HG03520 (cell line): ENCODE measurements at regions not wholly inside any gene's neighbourhood (a gene's known extent, or its start where the extent isn't known, plus 50 kb on each side); places are given as distances from the start of the nearest gene placed in this dataset.

Experiments used
- ATAC-seq: cut with Tn5 transposase; IDR thresholded peaks from one replicate; pipeline ENCODE4 v1.9.1; 2021; ENCODE audit warnings: mild to moderate bottlenecking, moderate library complexity; ENCODE audit not compliant: unreplicated experiment

DNA sequence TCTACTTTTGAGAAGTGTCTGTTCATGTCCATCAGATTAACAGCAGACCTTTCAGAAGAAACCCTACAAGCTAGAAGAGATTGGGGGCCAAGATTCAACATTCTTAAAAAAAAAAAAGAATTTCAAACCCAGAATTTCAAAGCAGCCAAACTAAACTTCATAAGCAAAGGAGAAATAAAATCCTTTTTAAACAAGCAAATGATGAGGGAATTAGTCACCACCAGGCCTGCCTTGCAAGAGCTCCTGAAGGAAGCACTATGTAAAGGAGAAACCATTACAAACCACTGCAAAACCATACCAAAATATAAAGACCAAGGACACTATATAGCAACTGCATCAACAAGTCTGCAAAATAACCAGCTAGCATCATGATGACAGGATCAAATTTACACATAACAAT is 124.6 kb upstream of the PDE4D start:
- ATAC-seq: no peak

- ATAC-seq: no peak
Measured at GRCh38 chr5:60014331-60014730, 120.8 kb upstream of the PDE4D start.

DNA sequence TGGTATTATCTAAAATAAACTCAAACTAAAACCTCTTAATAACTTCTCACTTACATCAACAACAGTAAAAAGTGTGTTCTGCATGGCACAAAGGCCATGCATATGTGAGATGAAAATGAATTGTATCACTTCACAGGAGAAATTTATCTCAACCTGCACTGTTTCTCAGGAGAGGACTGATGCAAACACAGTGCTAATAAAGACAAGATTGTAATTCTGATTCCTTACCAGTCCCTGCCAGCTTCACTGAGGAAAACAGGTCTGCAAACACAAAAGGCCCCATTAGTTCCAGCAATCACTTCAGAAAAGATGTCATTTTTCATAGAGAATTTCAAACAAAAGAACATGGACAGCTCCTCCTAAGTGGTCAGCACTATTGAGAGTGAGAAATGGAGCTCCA is 117.3 kb upstream of the PDE4D start:
- no peak for ATAC-seq

DNA sequence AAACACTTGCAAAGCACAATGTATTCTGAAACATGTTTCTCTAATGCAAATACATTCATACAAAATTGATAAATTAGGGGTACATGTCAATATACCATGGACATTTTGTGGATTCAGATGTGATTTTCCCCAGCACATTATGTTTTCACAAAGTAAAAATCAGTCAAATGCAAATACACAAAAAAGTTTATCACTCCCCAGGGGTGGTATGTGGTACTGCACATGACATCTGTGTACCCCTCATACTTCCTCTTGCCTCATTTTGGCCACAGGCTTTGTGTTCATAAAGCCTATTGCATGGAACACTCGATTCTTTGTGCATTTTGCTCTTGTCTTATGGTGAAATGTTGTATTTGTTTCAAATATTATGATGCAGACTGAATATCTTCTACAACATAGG is 116.8 kb upstream of the PDE4D start:
- no peak for ATAC-seq

DNA sequence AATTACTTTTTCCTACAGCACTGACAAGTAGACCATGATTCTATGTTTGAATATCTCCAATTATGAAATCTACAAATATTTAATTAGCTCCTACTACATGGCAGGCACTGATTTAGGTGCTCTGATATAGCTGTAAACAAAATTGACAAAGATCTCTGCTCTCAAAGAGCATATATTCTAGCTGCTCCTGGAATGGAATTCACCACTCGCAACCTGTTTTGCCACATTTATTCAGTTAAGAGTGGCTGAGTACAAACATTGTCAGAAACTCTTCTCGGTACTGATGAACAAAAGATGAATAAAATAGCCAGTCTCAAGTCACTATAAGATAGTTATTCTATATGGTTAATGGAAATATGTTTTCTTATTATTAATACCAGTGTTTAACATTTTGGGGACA is 114.2 kb upstream of the PDE4D start:
- ATAC-seq: no peak

GRCh38 chr5:59999056-59999455 is 105.5 kb upstream of the PDE4D start:
- ATAC-seq: no peak

GRCh38 chr5:59992206-59992605 is 98.7 kb upstream of the PDE4D start:
- no peak for ATAC-seq

GRCh38 chr5:59988396-59988795 is 94.9 kb upstream of the PDE4D start:
- ATAC-seq: no peak

GRCh38 chr5:59976342-59976741 is 82.8 kb upstream of the PDE4D start:
- ATAC-seq: no peak

- ATAC-seq: no peak
Measured at GRCh38 chr5:59972043-59972442, 78.5 kb upstream of the PDE4D start.

DNA sequence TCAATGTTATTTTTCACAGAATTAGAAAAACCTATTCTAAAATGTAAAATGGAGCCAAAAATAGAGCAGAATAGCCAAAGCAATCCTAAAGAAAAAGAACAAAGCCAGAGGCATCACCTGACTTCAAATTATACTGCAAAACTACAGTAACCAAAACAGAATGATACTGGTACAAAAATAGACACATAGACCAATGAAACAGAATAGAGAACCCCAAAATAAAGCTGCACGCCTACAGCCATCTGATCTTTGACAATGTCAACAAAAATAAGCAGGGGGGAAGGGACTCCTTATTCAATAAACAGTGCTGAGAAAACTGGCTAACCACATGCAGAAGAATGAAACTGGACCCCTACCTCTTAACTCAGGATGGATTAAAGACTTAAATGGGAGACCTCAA is 65.8 kb upstream of the PDE4D start:
- ATAC-seq: no peak

GRCh38 chr5:59956130-59956783 is 62.7 kb upstream of the PDE4D start:
- no peak for ATAC-seq

- ATAC-seq: no peak
Measured at GRCh38 chr5:59955241-59955640, 61.7 kb upstream of the PDE4D start.

DNA sequence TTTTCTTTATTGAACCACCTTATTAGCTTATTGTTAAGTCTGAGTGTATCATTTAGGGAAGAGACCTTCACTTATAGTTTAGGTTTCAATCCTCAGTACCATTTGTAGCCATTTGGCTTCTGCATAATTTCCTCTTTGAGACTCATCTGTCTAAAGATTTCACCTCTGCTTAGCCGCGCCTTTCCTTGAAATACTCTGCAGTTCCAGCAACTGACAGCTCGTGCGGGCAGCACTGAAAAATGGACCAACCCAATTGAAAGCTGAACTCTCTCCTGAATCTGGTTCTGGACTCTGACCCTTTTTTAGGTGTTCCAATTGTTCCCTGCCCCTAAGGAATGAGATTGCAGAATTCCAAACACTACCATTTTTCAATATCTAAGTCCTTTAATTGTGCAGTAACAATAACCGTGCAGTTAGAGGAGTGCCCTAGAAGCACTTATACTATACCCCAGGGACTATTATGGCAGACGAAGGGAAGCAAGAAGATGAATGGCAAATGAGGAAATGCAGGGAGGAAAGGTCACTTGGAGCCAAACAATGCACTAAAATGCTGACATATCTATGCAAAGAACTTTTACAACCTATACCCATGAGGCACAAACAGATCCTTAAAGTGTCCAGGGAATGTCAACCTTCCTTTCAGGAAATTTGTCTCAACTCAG is 50.1 kb upstream of the PDE4D start:
- ATAC-seq: no peak
